ENCODE measurements at regions not wholly inside any gene's neighbourhood (a gene's known extent, or its start where the extent isn't known, plus 50 kb on each side); places are given as distances from the start of the nearest gene placed in this dataset.

DNA sequence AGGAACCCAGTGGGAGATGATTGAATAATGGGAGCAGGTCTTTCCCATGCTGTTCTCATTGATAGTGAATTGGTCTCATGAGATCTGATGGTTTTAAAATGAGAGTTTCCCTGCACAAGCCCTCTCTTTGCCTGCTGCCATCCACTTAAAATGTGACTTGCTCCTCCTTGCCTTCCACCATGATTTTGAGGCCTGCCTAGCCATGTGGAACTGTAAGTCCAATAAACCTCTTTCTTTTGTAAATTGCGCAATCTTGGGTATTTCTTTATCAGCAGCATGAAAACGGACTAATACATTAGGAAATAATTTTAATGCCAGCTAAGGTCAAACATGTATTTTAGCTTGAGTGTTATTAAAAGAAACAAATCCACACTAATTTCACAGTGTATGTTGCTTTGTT is 517.6 kb upstream of the ALCAM start:
- 48% methylated on average over 2 of the region's 2 CpGs for WGBS (ENCODE audit: missing lambda C conversion rate)
- FAIRE-seq = no peak

DNA sequence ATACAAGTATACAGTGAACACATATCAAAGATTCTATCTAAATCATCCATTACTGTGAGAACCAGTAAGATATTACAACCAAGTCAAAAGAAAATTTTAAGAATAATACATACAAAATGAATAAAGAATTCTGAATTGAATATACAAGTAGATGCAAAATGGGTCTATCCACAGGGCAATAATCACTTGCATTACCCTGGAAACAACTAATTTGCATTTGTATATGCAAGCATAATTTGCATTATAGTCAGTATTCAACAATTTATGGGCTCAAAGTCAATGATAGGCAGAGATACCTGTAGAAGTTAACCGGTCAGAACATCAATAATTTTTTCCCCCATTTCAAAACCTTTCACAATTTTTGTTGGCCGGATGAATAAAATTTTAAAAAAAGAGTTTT is 512.2 kb upstream of the ALCAM start:
- Histone ChIP-seq H3K4me3 (no peak overlapping the region), H3K4me1 (no peaks in the 10 kb centered on the region), H3K4me2 (no peak overlapping the region), H3K27ac (no peak overlapping the region), H3K9me3 (no peaks in the 10 kb centered on the region)
- TF ChIP-seq NR3C1 (IDR thresholded peaks at IDR 0.05) (no peak), ZNF302 (CRISPR knock-in tag; IDR thresholded peaks at IDR 0.05) (no peak), ZFP36 (IDR thresholded peaks at IDR 0.05; ENCODE audit: borderline replicate concordance, partially characterized antibody) (no peak), FOXS1 (CRISPR knock-in tag; IDR thresholded peaks at IDR 0.05) (no peak), SMC3 (IDR thresholded peaks at IDR 0.05) (no peak), EP300 (IDR thresholded peaks at IDR 0.05) (no peak), RARB (CRISPR knock-in tag; IDR thresholded peaks at IDR 0.05) (no peak)
- TF ChIP-seq, protein P1, sequence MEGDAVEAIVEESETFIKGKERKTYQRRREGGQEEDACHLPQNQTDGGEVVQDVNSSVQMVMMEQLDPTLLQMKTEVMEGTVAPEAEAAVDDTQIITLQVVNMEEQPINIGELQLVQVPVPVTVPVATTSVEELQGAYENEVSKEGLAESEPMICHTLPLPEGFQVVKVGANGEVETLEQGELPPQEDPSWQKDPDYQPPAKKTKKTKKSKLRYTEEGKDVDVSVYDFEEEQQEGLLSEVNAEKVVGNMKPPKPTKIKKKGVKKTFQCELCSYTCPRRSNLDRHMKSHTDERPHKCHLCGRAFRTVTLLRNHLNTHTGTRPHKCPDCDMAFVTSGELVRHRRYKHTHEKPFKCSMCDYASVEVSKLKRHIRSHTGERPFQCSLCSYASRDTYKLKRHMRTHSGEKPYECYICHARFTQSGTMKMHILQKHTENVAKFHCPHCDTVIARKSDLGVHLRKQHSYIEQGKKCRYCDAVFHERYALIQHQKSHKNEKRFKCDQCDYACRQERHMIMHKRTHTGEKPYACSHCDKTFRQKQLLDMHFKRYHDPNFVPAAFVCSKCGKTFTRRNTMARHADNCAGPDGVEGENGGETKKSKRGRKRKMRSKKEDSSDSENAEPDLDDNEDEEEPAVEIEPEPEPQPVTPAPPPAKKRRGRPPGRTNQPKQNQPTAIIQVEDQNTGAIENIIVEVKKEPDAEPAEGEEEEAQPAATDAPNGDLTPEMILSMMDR (IDR thresholded peaks at IDR 0.05) = no peak
- TF ChIP-seq, protein P2, sequence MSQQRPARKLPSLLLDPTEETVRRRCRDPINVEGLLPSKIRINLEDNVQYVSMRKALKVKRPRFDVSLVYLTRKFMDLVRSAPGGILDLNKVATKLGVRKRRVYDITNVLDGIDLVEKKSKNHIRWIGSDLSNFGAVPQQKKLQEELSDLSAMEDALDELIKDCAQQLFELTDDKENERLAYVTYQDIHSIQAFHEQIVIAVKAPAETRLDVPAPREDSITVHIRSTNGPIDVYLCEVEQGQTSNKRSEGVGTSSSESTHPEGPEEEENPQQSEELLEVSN (IDR thresholded peaks at IDR 0.05; ENCODE audit: borderline replicate concordance, low read depth) = no peak
- TF ChIP-seq, protein P3, sequence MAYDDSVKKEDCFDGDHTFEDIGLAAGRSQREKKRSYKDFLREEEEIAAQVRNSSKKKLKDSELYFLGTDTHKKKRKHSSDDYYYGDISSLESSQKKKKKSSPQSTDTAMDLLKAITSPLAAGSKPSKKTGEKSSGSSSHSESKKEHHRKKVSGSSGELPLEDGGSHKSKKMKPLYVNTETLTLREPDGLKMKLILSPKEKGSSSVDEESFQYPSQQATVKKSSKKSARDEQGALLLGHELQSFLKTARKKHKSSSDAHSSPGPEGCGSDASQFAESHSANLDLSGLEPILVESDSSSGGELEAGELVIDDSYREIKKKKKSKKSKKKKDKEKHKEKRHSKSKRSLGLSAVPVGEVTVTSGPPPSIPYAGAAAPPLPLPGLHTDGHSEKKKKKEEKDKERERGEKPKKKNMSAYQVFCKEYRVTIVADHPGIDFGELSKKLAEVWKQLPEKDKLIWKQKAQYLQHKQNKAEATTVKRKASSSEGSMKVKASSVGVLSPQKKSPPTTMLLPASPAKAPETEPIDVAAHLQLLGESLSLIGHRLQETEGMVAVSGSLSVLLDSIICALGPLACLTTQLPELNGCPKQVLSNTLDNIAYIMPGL (CRISPR knock-in tag; IDR thresholded peaks at IDR 0.05; ENCODE audit: borderline replicate concordance) = no peak
- ChIA-PET POLR2A (no interaction called here), CTCF (no interaction called here)
- WGBS (ENCODE audit: missing lambda C conversion rate) = 80% methylated on average over 2 of the region's 2 CpGs
- no peak for FAIRE-seq
- ATAC-seq = no peak
- DNase-seq (ENCODE audit: low read depth in 1 of 2, low spot score in 1 of 2) = no peak

More for the DNA sequence above, 517.6 kb upstream of the ALCAM start:
- Histone ChIP-seq H3K27ac (no peak overlapping the region), H3K4me3 (no peak overlapping the region), H3K4me2 (no peak overlapping the region), H3K4me1 (no peaks in the 10 kb centered on the region), H3K9me3 (0 out of 3 replicates have a peak, but pooled peaks cover 5% of the 10 kb centered on the region)
- TF ChIP-seq CEBPB (IDR thresholded peaks at IDR 0.05) (peak; percentile 80 to 84), CHD2 (IDR thresholded peaks at IDR 0.05; ENCODE audit: low read length, partially characterized antibody) (no peak)
- DNase-seq (ENCODE audit: low read depth in 1 of 2, low spot score in 1 of 2) (no peak), ATAC-seq (no peak)
- CTCF ChIA-PET = no interaction called here
- POLR2A ChIA-PET = no interaction called here

DNA sequence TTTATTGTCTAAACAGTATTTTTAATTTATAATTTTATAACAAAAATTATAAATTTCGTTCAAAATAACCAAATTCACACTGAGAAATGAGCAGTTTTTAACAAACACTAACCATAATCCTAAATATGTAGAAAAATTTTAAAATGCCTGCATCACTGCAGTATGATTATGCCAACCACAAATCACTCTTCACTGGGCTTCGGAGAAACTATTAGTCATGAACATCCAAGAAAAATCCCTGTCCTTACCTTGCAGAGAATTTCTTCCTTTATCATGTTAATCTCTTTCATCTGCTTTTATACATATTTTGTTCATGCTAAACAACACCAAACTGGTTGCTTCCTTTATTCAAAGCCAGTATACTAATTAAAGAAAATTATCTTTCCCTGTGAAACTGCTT is 511.0 kb upstream of the ALCAM start:
- no peak overlapping the region for H3K4me3 ChIP-seq
- ChIA-PET CTCF (no interaction called here), POLR2A (no interaction called here)
- FAIRE-seq (no peak), DNase-seq (ENCODE audit: low read depth in 1 of 2, low spot score in 1 of 2) (no peak), ATAC-seq (no peak)
- TF ChIP-seq, protein P1 (IDR thresholded peaks at IDR 0.05) = no peak
- TF ChIP-seq RARB (CRISPR knock-in tag; IDR thresholded peaks at IDR 0.05) (no peak), RFX5 (IDR thresholded peaks at IDR 0.05) (no peak), JUNB (IDR thresholded peaks at IDR 0.05) (no peak), JUN (IDR thresholded peaks at IDR 0.05) (no peak), RCOR1 (IDR thresholded peaks at IDR 0.05; ENCODE audit: low read depth, low read length) (no peak), PHF8 (IDR thresholded peaks at IDR 0.05; ENCODE audit: borderline replicate concordance, low read depth) (no peak)
- TF ChIP-seq, protein P3 (CRISPR knock-in tag; IDR thresholded peaks at IDR 0.05; ENCODE audit: borderline replicate concordance) = no peak
- H3K27ac ChIP-seq = no peak overlapping the region
- no peaks in the 10 kb centered on the region for H3K9me3 ChIP-seq
- WGBS (ENCODE audit: missing lambda C conversion rate) = 36% methylated on average over 2 of the region's 2 CpGs
- no peaks in the 10 kb centered on the region for H3K4me1 ChIP-seq
- H3K4me2 ChIP-seq = no peak overlapping the region

Data from A549 (cell line).